Heart right ventricle (tissue), 16 donors: ENCODE measurements at regions not wholly inside any gene's neighbourhood (a gene's known extent, or its start where the extent isn't known, plus 50 kb on each side); places are given as distances from the start of the nearest gene placed in this dataset.

ENCODE experiments used
- ATAC-seq, 8 donors: fragments of 200-7000 bp; cut with Tn5 transposase; one replicate each; pipeline ENCODE4 v1.9.1; 2020; ENCODE audit warnings: mild to moderate bottlenecking in 8 of 8, moderate library complexity in 8 of 8, moderate number of reproducible peaks in 1 of 8
- DNase-seq, 2 donors: peaks; one replicate each; pipeline ENCODE4 v3.0.0-alpha.2; 2020
- H3K27ac ChIP-seq, 10 donors: fragments of 200-600 bp; sonication (generic) in 2 of 10; one replicate each; pipeline versions ENCODE4 v1.5.0 to v1.8.0; 2020 to 2022; ENCODE audit warnings: mild to moderate bottlenecking in 3 of 10
- H3K27me3 ChIP-seq, 7 donors: fragments of 200-600 bp; one replicate each; pipeline ENCODE4 v1.8.0; 2021 to 2022; ENCODE audit warnings: mild to moderate bottlenecking in 2 of 7
- H3K36me3 ChIP-seq, 9 donors: fragments of 200-600 bp; sonication (generic) in 1 of 9; one replicate each; pipeline versions ENCODE4 v1.5.0 to v1.8.0; 2020 to 2022; ENCODE audit warnings: mild to moderate bottlenecking in 2 of 9
- H3K4me1 ChIP-seq, 9 donors: fragments of 200-600 bp; sonication (generic) in 1 of 9; one replicate each; pipeline versions ENCODE4 v1.5.0 to v1.8.0; 2020 to 2022; ENCODE audit warnings: mild to moderate bottlenecking in 4 of 9
- H3K4me3 ChIP-seq, 10 donors: fragments of 200-600 bp; sonication (generic) in 2 of 10; one replicate each; pipeline versions ENCODE4 v1.5.0 to v1.8.0; 2020 to 2022; ENCODE audit warnings: mild to moderate bottlenecking in 7 of 10, moderate library complexity in 2 of 10
- H3K9me3 ChIP-seq, 11 donors: fragments of 200-600 bp in 10 of 11; sonication (generic) in 2 of 11; one replicate each; pipeline versions ENCODE4 v1.5.0 to v1.8.0; 2013 to 2022; ENCODE audit warnings: mild to moderate bottlenecking in 2 of 11, control low read depth in 1 of 11, moderate library complexity in 1 of 11
- WGBS, 2 donors: extraction: QIAGEN DNeasy Blood & Tissue Kit; methylation state at CpG; one replicate each; pipeline ENCODE4 v1.1.7; 2013; ENCODE audit warnings: inconsistent platforms in 1 of 2; 5-methylcytosine and 5-hydroxymethylcytosine counted together
- intact Hi-C, 10 donors: fragments of 100-400 bp; cut with DNase I; formaldehyde crosslinking; loops; one replicate each; pipeline versions ENCODE4 v1.11.1 to v1.14.2; 2022
- TF ChIP-seq, protein P1 (sequence below), 9 donors: fragments of 200-600 bp; sonication (generic) in 2 of 9; IDR thresholded peaks; one replicate each; pipeline versions ENCODE4 v1.5.0 to v1.8.0; 2021 to 2022; ENCODE audit warnings: antibody characterized with exemption in 9 of 9, mild to moderate bottlenecking in 5 of 9, moderate library complexity in 1 of 9
- donor health status: Arrhythmogenic right ventricular cardiomyopathy.
- donor health status: ischemic (EF 13 %, LVEDD 7.1; RV severe dilation, severe dysfunction).
- donor health status: healthy with polysubstance abuse.
- donor health status: DM: no; HTN: yes; CAD: no.
- donor health status: DM: no; HTN: no; CAD: no.
- donor health status: ischemic (EF 25% LVEDD 6.9; RV normal size, moderate dysfunction).
- donor health status: ischemic (EF 25% LVEDD 5.7; RV mildly dilated, moderate dysfunction).
- donor health status: healthy.
- donor health status: DM: yes; HTN: yes; CAD: no.
- donor health status: Ischemic cardiomyopathy.
- donor health status: ischemic (EF 35%, LVEDD 5.7; RV mildly dilated, moderate dysfunction).
- donor health status: nonischemic (EF 11% LVEDD 7.7; RV severe dilation, severe dysfunction).
- donor health status: DM: yes; HTN: yes; CAD: no.
- donor health status: PGD.
- donor health status: ischemic (EF 29% LVEDD 5.4; RV normal size, mild dysfunction).
- donor health status: nonischemic (EF 23%, LVEDD 6.1; RV moderate dilation, normal function).

DNA sequence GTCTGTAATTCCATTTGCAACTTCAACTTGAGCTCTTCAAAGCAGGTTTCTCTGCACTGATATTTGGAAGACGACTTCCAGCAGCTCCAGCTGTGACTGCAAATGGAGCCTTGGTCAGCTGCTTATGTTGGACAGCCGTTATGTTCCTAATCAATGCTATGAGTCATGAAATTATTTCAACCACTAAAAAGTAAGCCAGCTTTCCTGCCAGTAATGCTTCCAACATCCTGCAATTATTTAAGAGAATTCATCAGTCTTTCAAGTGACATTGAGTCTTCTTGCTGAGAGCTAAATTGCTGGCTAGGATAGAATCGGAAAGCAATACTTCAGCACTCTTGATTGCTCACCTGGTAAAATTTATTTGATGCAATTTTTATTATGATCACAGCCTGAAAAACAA is 375.7 kb downstream of the MMUT start:
- ATAC-seq, result no peak
- H3K36me3 ChIP-seq, result no peaks in the 10 kb centered on the region
- TF ChIP-seq, protein P1, sequence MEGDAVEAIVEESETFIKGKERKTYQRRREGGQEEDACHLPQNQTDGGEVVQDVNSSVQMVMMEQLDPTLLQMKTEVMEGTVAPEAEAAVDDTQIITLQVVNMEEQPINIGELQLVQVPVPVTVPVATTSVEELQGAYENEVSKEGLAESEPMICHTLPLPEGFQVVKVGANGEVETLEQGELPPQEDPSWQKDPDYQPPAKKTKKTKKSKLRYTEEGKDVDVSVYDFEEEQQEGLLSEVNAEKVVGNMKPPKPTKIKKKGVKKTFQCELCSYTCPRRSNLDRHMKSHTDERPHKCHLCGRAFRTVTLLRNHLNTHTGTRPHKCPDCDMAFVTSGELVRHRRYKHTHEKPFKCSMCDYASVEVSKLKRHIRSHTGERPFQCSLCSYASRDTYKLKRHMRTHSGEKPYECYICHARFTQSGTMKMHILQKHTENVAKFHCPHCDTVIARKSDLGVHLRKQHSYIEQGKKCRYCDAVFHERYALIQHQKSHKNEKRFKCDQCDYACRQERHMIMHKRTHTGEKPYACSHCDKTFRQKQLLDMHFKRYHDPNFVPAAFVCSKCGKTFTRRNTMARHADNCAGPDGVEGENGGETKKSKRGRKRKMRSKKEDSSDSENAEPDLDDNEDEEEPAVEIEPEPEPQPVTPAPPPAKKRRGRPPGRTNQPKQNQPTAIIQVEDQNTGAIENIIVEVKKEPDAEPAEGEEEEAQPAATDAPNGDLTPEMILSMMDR (IDR thresholded peaks at IDR 0.05), result no peak
- no peak for DNase-seq
- intact Hi-C loops, result no loop called here
- whole genome bisulfite sequencing, 2 donors, result 47 to 48% methylated on average over 3 of the region's 3 CpGs
- no peak overlapping the region for H3K27ac ChIP-seq
- H3K4me3 ChIP-seq, result no peak overlapping the region
- no peaks in the 10 kb centered on the region for H3K9me3 ChIP-seq
- no peaks in the 10 kb centered on the region for H3K27me3 ChIP-seq
- no peaks in the 10 kb centered on the region for H3K4me1 ChIP-seq

DNA sequence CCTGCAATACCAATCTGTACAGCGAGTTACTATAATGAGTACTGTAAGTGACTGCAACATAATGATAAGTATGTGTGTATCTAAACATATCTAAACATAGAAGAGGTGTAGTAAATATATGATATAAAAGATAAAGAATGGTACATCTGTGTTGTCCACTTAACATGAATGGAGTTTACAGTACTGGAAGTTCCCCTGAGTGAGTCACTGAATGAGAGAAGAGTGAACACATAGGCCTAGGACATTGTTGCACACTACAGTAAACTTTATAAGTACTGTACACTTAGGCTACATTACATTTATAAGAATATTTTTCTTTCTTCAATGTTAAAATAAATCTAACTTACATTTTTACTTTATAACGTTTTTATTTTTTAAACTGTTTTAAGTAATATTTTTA is 380.4 kb downstream of the MMUT start:
- no peak overlapping the region for H3K4me3 ChIP-seq
- no peak overlapping the region for H3K27ac ChIP-seq
- no peaks in the 10 kb centered on the region for H3K4me1 ChIP-seq
- ATAC-seq (no peak), DNase-seq (no peak)
- H3K36me3 ChIP-seq, result no peaks in the 10 kb centered on the region
- no peaks in the 10 kb centered on the region for H3K27me3 ChIP-seq
- intact Hi-C loops, result no loop called here
- TF ChIP-seq, protein P1 (IDR thresholded peaks at IDR 0.05), result no peak
- 79 to 86% methylated on average over 2 of the region's 2 CpGs for WGBS, 2 donors
- peaks cover 0 to 7% (median 0%) of the 10 kb centered on the region in 11 donors for H3K9me3 ChIP-seq

DNA sequence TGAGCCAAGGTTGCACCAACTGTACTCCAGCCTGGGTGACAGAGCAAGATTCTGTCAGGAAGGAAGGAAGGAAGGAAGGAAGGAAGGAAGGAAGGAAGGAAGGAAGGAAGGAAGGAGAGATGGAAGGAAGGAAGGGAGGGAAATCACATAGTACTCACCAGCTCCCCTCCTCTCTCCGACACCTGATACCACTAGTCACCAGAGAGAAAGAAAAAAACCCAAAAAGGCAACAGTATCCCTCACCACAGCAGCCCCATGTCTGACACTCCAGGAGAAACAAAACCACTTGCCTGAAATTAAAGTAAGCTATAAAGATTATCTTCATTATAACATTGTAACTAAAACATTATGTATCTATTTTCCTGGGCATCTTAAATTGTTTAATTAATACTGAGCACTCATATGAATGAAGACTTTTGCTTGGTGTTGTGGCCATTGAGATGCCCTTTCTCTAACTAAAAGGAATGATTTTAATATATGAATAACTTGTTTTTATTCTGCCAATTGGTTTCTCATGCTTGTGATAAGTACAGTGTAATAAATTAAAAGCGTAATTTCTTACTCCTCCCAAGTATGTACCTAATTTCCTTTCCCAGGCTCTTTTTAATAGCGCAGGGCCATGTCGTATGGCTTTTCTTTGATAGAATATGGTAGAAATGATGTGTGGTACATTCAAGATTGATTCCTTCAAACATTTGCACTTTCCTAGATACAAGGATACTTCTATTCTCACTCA is 390.0 kb downstream of the MMUT start:
- H3K4me1 ChIP-seq, result no peaks in the 10 kb centered on the region
- no peak overlapping the region for H3K4me3 ChIP-seq
- WGBS, 2 donors, result 92 to 95% methylated on average over 4 of the region's 4 CpGs
- DNase-seq, result no peak
- peaks cover 0 to 14% (median 0%) of the 10 kb centered on the region in 11 donors for H3K9me3 ChIP-seq
- H3K36me3 ChIP-seq, result no peaks in the 10 kb centered on the region
- no peak for ATAC-seq
- no peaks in the 10 kb centered on the region for H3K27me3 ChIP-seq
- intact Hi-C loops, result no loop called here
- TF ChIP-seq, protein P1 (IDR thresholded peaks at IDR 0.05), result no peak
- H3K27ac ChIP-seq, result no peak overlapping the region

DNA sequence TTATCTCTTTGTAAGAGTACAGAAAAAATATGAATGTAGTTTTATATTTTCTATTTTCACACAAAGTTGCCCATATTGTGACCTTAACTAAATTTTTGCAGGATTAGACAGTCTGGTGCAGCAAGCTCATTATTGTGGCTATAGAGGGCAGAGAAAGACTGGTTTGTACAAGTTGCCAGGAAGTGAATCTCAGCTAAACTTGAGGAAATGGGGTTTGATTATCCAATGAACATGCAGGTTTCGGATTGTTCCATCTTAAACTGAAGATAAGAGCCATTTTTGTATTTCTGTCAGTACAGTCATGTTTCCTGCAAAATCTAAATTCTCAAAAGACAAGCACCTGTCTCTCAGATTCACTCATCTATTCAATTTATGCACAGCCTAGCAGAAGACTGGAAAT is 390.9 kb downstream of the MMUT start:
- no peak overlapping the region for H3K27ac ChIP-seq
- H3K36me3 ChIP-seq, result no peaks in the 10 kb centered on the region
- H3K9me3 ChIP-seq, result peaks cover 0 to 14% (median 0%) of the 10 kb centered on the region in 11 donors
- no peak overlapping the region for H3K4me3 ChIP-seq
- ATAC-seq (no peak), DNase-seq (no peak)
- no peaks in the 10 kb centered on the region for H3K4me1 ChIP-seq
- TF ChIP-seq, protein P1 (IDR thresholded peaks at IDR 0.05), result no peak
- WGBS, 2 donors, result 69 to 71% methylated on average over 1 of the region's 1 CpG
- H3K27me3 ChIP-seq, result no peaks in the 10 kb centered on the region
- intact Hi-C loops, result no loop called here
